ENCODE measurements at regions not wholly inside any gene's neighbourhood (a gene's known extent, or its start where the extent isn't known, plus 50 kb on each side); places are given as distances from the start of the nearest gene placed in this dataset.

- no peaks in the 10 kb centered on the region for H3K79me2 ChIP-seq (ENCODE audit: insufficient read depth, low read length)
- no peaks in the 10 kb centered on the region for H3K79me1 ChIP-seq (ENCODE audit: insufficient read depth, low read depth, low read length, poor library complexity, severe bottlenecking)
- H3K27ac ChIP-seq (ENCODE audit: insufficient read length, low read depth, low read length), result no peak overlapping the region
- no peak overlapping the region for H2AK5ac ChIP-seq (ENCODE audit: insufficient read length, low read length)
- no peaks in the 10 kb centered on the region for H4K20me1 ChIP-seq (ENCODE audit: control insufficient read depth, insufficient read depth, insufficient read length)
- no peak overlapping the region for H3T11ph ChIP-seq (ENCODE audit: low read length)
- Mint-ChIP-seq H3K27me3 (ENCODE audit: low read depth) (no peaks in the 10 kb centered on the region; the same call in 1 of the 2 replicates), H3K4me1 (peaks cover 29 to 31% of the 10 kb centered on the region in 2 experiments), H3K27ac (no peak overlapping the region; a peak in 2 of 7 replicates), H3K4me3 (no peak overlapping the region; a peak in 1 of 5 replicates), H3K36me3 (ENCODE audit: insufficient read depth in 1 of 3, low read depth in 3 of 3) (peaks cover 8 to 12% (median 9%) of the 10 kb centered on the region in 3 experiments; a peak in 6 of 7 replicates), H3K9me3 (peaks cover 9 to 14% of the 10 kb centered on the region in 2 experiments)
- no peak overlapping the region for H3K4me2 ChIP-seq (ENCODE audit: insufficient read depth, insufficient read length, low read length)
- no peak overlapping the region for H3K14ac ChIP-seq (ENCODE audit: insufficient read depth, low read length)
- no peak overlapping the region for H3K18ac ChIP-seq (ENCODE audit: insufficient read length, low read depth, low read length)
- H4K8ac ChIP-seq (replicated peaks; ENCODE audit: insufficient read length, low read depth, low read length), result no peak overlapping the region
- no peaks in the 10 kb centered on the region for H3K9me3 ChIP-seq (ENCODE audit: control insufficient read depth, low read depth, low read length)
- no peak for TF ChIP-seq CTCF (conservative IDR thresholded peaks at IDR 0.05)
- H2BK5ac ChIP-seq (ENCODE audit: insufficient read length, low read length), result no peak overlapping the region
- H3K23ac ChIP-seq (ENCODE audit: insufficient read length, low read depth, low read length), result no peak overlapping the region
- no peaks in the 10 kb centered on the region for H3K27me3 ChIP-seq (ENCODE audit: insufficient read depth, low read length)
- H2AFZ ChIP-seq (ENCODE audit: low read length), result no peak overlapping the region
- H2BK15ac ChIP-seq (ENCODE audit: low read depth, low read length), result no peak overlapping the region
- H3K4ac ChIP-seq (ENCODE audit: low read depth, low read length), result no peak overlapping the region
- no peak overlapping the region for H3K9ac ChIP-seq (ENCODE audit: extremely low read depth, insufficient read length, low read length)
- no peak overlapping the region for H3K56ac ChIP-seq (ENCODE audit: insufficient read length, low read depth, low read length)
- no peak overlapping the region for H2BK12ac ChIP-seq (ENCODE audit: insufficient read length, low read depth, low read length)
- no peak overlapping the region for H4K91ac ChIP-seq (ENCODE audit: insufficient read length, low read depth, low read length)
- H2BK20ac ChIP-seq (ENCODE audit: low read depth, low read length, poor library complexity, severe bottlenecking), result no peak overlapping the region
- H3K4me1 ChIP-seq (ENCODE audit: insufficient read depth, low read length), result peaks cover 3% of the 10 kb centered on the region
- DNase-seq, result no peak
- no peak overlapping the region for H4K5ac ChIP-seq (ENCODE audit: insufficient read length, low read depth, low read length)
- WGBS (ENCODE audit: extremely low coverage, insufficient read length, low lambda C conversion rate), result no CpG with 5 or more reads among the region's 1 CpG
- H3K23me2 ChIP-seq (ENCODE audit: insufficient read length, low read depth, low read length, poor library complexity, severe bottlenecking), result no peaks in the 10 kb centered on the region
- no peak overlapping the region for H2BK120ac ChIP-seq (ENCODE audit: low read depth, low read length, poor library complexity, severe bottlenecking)
Measured at GRCh38 chr4:24720436-24720835, 74.9 kb upstream of the SOD3 start.

All from H9 (cell line).